RCC 7860 (cell line): ENCODE measurements at regions not wholly inside any gene's neighbourhood (a gene's known extent, or its start where the extent isn't known, plus 50 kb on each side); places are given as distances from the start of the nearest gene placed in this dataset.

Experiments
- DNase-seq: peaks from one replicate; pipeline ENCODE4 v3.0.0-alpha.2; 2015; ENCODE audit warnings: low spot score
- FAIRE-seq: peaks from 2 replicates; lab custom pipeline; 2012; peaks lifted over from hg19 to GRCh38; lab: Jason Lieb, UNC

- no peak for DNase-seq
- FAIRE-seq: no peak
Observed at GRCh38 chr2:187920511-187920910, 366.3 kb upstream of the TFPI start.

- DNase-seq: no peak
- FAIRE-seq: no peak
Observed at GRCh38 chr2:187922846-187923245, 368.6 kb upstream of the TFPI start.

GRCh38 chr2:187924293-187924692 is 367.4 kb upstream of the GULP1 start:
- DNase-seq: no peak
- no peak for FAIRE-seq

GRCh38 chr2:187934236-187934635 is 357.4 kb upstream of the GULP1 start:
- no peak for FAIRE-seq
- DNase-seq: no peak

- FAIRE-seq (no peak), DNase-seq (no peak)
Observed at GRCh38 chr2:187934692-187935091, 357.0 kb upstream of the GULP1 start.

- no peak for DNase-seq
- no peak for FAIRE-seq
Observed at GRCh38 chr2:187935126-187935525, 356.5 kb upstream of the GULP1 start.

GRCh38 chr2:187936228-187936627 is 355.4 kb upstream of the GULP1 start:
- no peak for FAIRE-seq
- DNase-seq: no peak

GRCh38 chr2:187939180-187939579 is 352.5 kb upstream of the GULP1 start:
- no peak for DNase-seq
- FAIRE-seq: no peak

- no peak for FAIRE-seq
Observed at GRCh38 chr2:187942876-187943275, 348.8 kb upstream of the GULP1 start.

GRCh38 chr2:187943772-187944369 is 347.8 kb upstream of the GULP1 start:
- DNase-seq: no peak
- no peak for FAIRE-seq

More at GRCh38 chr2:187942876-187943275, 348.8 kb upstream of the GULP1 start:
- no peak for DNase-seq

- FAIRE-seq: no peak
- no peak for DNase-seq
Observed at GRCh38 chr2:187949859-187950258, 341.8 kb upstream of the GULP1 start.

GRCh38 chr2:187951470-187952218 is 340.0 kb upstream of the GULP1 start:
- FAIRE-seq: no peak
- DNase-seq: no peak

- FAIRE-seq: no peak
- DNase-seq: no peak
Observed at GRCh38 chr2:187956906-187957534, 334.7 kb upstream of the GULP1 start.

- DNase-seq (peak; percentile 28), FAIRE-seq (no peak)
Observed at GRCh38 chr2:187959821-187960220, 331.9 kb upstream of the GULP1 start.

- no peak for DNase-seq
- FAIRE-seq: no peak
Observed at GRCh38 chr2:187962538-187962937, 329.1 kb upstream of the GULP1 start.

- FAIRE-seq (no peak), DNase-seq (no peak)
Observed at GRCh38 chr2:187964746-187965145, 326.9 kb upstream of the GULP1 start.

- no peak for FAIRE-seq
- no peak for DNase-seq
Observed at GRCh38 chr2:187966924-187967323, 324.8 kb upstream of the GULP1 start.

GRCh38 chr2:187971893-187972292 is 319.8 kb upstream of the GULP1 start:
- FAIRE-seq: no peak
- no peak for DNase-seq

- DNase-seq: no peak
- no peak for FAIRE-seq
Observed at GRCh38 chr2:187976259-187976985, 315.3 kb upstream of the GULP1 start.

GRCh38 chr2:187976986-187977333 is 314.7 kb upstream of the GULP1 start:
- no peak for FAIRE-seq

GRCh38 chr2:187978356-187978755 is 313.3 kb upstream of the GULP1 start:
- no peak for DNase-seq
- FAIRE-seq: no peak

More at GRCh38 chr2:187976986-187977333, 314.7 kb upstream of the GULP1 start:
- DNase-seq: no peak
